ENCODE measurements at regions not wholly inside any gene's neighbourhood (a gene's known extent, or its start where the extent isn't known, plus 50 kb on each side); places are given as distances from the start of the nearest gene placed in this dataset.

GRCh38 chr12:41979574-41979973 lies 165.1 kb downstream of the GXYLT1 start:
- TF ChIP-seq CTCF (IDR thresholded peaks at IDR 0.05 in 4 of 5, conservative IDR thresholded peaks at IDR 0.05 in 1 of 5) (no peak), POLR2A (IDR thresholded peaks at IDR 0.05) (no peak)

Data from gastrocnemius medialis (tissue), 4 donors.